RWPE2 (cell line): ENCODE measurements at regions not wholly inside any gene's neighbourhood (a gene's known extent, or its start where the extent isn't known, plus 50 kb on each side); places are given as distances from the start of the nearest gene placed in this dataset.

Experiments
- ATAC-seq: fragments of 200-7000 bp; cut with Tn5 transposase; 3 replicates; pipeline ENCODE4 v1.9.1; 2021; ENCODE audit warnings: low read depth
- DNase-seq: peaks from one replicate; pipeline ENCODE4 v3.0.0-alpha.2; 2020; ENCODE audit warnings: low spot score
- H3K27ac ChIP-seq: fragments of 450-650 bp; 2 replicates; pipeline ENCODE4 v1.5.1; 2017; ENCODE audit warnings: mild to moderate bottlenecking; ENCODE audit not compliant: poor library complexity, severe bottlenecking
- H3K27me3 ChIP-seq: fragments of 250-450 bp; sonication (Bioruptor Pico); 2 replicates; pipeline ENCODE4 v1.5.1; 2021; ENCODE audit warnings: mild to moderate bottlenecking, moderate library complexity; ENCODE audit not compliant: insufficient read depth, poor library complexity, severe bottlenecking
- H3K36me3 ChIP-seq: fragments of 250-450 bp; sonication (Bioruptor Pico); 2 replicates; pipeline ENCODE4 v1.5.1; 2020; ENCODE audit warnings: low read depth, mild to moderate bottlenecking, moderate library complexity
- H3K4me1 ChIP-seq: fragments of 250-450 bp; sonication (Bioruptor Pico); 2 replicates; pipeline ENCODE4 v1.5.1; 2021; ENCODE audit warnings: mild to moderate bottlenecking, moderate library complexity; ENCODE audit not compliant: insufficient read depth, poor library complexity, severe bottlenecking
- H3K4me3 ChIP-seq: fragments of 250-450 bp; sonication (Bioruptor Pico); 2 replicates; pipeline ENCODE4 v1.5.1; 2021; ENCODE audit warnings: mild to moderate bottlenecking, moderate library complexity; ENCODE audit not compliant: severe bottlenecking
- H3K9me3 ChIP-seq: fragments of 250-450 bp; sonication (Bioruptor Pico); 2 replicates; pipeline ENCODE4 v1.5.1; 2021; ENCODE audit warnings: mild to moderate bottlenecking, moderate library complexity; ENCODE audit not compliant: severe bottlenecking
- TF ChIP-seq, protein P1 (sequence below): fragments of 450-650 bp; IDR thresholded peaks from one replicate; pipeline ENCODE4 v1.5.1; 2017; ENCODE audit warnings: mild to moderate bottlenecking, moderate library complexity; ENCODE audit not compliant: poor library complexity, severe bottlenecking

DNA sequence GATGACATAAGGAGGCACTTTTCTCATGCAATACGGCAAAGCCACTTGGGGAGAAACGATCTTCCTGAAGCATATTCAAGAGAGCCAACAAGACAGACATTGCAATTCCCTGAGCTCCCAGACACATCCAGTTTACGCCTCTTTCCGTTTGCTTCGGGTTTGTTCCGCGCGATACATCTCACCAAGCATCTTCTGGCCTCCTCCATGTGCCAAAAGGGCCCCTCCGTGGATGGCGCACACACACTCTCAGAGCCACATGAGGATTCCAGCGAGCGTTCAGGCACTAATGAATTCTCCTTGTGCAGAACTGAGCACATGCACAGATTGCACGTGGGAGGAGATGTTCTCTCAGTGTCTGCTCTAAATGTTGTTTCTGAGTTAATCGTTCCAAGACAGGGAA lies 146.7 kb upstream of the SHISA6 start:
- H3K4me3 ChIP-seq: no peak overlapping the region
- H3K4me1 ChIP-seq: no peaks in the 10 kb centered on the region
- no peaks in the 10 kb centered on the region for H3K36me3 ChIP-seq
- ATAC-seq (no peak), DNase-seq (no peak)
- no peaks in the 10 kb centered on the region for H3K9me3 ChIP-seq
- no peak overlapping the region for H3K27ac ChIP-seq
- TF ChIP-seq, protein P1, sequence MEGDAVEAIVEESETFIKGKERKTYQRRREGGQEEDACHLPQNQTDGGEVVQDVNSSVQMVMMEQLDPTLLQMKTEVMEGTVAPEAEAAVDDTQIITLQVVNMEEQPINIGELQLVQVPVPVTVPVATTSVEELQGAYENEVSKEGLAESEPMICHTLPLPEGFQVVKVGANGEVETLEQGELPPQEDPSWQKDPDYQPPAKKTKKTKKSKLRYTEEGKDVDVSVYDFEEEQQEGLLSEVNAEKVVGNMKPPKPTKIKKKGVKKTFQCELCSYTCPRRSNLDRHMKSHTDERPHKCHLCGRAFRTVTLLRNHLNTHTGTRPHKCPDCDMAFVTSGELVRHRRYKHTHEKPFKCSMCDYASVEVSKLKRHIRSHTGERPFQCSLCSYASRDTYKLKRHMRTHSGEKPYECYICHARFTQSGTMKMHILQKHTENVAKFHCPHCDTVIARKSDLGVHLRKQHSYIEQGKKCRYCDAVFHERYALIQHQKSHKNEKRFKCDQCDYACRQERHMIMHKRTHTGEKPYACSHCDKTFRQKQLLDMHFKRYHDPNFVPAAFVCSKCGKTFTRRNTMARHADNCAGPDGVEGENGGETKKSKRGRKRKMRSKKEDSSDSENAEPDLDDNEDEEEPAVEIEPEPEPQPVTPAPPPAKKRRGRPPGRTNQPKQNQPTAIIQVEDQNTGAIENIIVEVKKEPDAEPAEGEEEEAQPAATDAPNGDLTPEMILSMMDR: no peak
- no peaks in the 10 kb centered on the region for H3K27me3 ChIP-seq

DNA sequence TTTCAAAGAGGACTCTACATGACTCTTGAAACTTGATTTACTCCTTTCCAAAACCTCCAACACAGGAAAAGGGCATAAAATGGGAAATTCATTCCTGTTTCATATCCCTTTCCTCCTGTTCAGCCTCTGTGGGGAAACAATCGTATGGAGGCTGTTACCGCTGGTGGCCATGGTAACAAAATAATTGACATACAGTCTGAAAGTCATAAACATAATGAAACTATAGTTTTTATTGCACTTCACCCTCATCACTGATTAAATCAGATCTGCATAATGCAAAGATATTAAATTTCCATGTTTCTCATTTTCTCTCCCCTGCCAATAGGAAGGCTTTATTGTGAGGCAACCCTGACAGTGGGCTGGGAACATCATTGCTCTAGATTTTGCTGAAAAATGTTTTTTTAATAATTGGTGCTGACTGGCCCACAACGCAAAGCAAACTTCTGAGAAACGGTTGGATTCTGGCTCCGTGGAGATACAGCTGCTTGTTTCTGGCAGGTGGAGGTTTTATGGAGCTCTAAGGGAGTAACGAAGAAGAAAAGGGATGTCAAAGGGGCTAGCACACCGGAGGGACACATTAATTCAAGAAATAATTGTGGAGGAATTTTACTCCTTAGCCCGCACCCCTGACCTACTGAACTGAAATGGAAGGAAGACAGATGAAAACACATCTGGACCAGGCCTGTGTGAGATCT lies 154.2 kb upstream of the SHISA6 start:
- Histone ChIP-seq H3K4me3 (no peak overlapping the region), H3K27ac (no peak overlapping the region), H3K4me1 (no peaks in the 10 kb centered on the region), H3K36me3 (no peaks in the 10 kb centered on the region), H3K27me3 (no peaks in the 10 kb centered on the region), H3K9me3 (no peaks in the 10 kb centered on the region)
- no peak for DNase-seq
- TF ChIP-seq, protein P1: no peak
- no peak for ATAC-seq

DNA sequence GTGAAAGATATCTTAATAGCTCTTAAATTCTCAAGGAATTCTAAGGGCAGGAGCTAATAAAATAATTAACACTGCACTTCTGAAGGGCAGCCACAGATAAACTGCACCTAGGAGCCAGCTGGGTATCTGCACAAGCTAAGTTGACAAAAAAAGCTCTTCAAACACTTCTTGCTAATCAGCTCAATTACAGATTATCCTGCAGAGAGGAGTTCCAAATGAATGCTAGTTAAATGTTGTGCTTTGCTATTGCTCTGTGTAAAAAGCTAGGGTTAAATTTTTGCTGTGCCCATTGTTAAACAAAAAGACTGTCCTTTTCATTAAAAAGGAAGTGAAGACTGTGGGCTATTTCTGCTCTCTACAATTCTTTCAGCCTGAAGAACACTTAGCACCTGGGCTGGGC lies 158.5 kb upstream of the SHISA6 start:
- ATAC-seq: no peak
- Histone ChIP-seq H3K4me3 (no peak overlapping the region), H3K4me1 (no peaks in the 10 kb centered on the region), H3K27me3 (no peaks in the 10 kb centered on the region), H3K9me3 (no peaks in the 10 kb centered on the region), H3K27ac (no peak overlapping the region), H3K36me3 (no peaks in the 10 kb centered on the region)
- DNase-seq: no peak
- TF ChIP-seq, protein P1: no peak

DNA sequence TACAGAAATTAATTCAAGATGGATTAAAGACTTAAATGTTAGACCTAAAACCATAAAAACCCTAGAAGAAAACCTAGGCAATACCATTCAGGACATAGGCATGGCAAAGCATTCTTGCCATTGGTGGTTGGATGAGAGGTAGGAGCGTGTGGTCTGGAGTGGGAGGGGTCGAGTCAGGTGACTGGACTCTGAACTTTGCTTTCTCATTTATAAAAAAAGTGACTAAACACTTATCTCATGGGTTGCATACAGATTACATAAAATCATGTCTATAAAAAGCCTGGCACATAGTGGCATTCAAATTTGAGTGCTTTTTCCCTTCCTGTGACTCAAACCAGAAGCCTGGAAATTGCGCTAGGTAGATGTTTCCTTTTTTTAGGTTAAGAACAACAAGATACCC lies 159.7 kb upstream of the SHISA6 start:
- Histone ChIP-seq H3K27me3 (no peaks in the 10 kb centered on the region), H3K36me3 (no peaks in the 10 kb centered on the region)

DNA sequence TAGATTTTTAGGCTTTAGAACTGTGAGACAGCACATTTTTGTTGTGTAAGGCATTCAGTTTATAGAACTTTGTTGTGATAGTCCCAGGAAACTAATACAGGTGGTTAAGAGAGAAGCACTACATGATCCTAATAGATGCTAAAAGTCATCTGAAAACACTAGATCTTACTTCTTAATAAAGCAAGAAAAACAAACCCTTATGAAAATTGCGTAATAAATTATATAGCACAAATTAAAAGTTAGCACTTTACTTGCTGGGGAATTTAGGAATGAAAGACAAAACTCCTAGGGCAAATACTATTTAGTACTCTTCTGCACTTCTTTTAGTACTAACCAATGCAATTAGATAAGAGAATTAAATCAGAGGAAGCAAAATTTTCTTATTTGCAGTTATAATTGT lies 163.3 kb upstream of the SHISA6 start:
- TF ChIP-seq, protein P1: no peak
- ATAC-seq (no peak), DNase-seq (no peak)
- Histone ChIP-seq H3K27me3 (no peaks in the 10 kb centered on the region), H3K4me3 (no peak overlapping the region), H3K27ac (no peak overlapping the region), H3K4me1 (no peaks in the 10 kb centered on the region), H3K9me3 (no peaks in the 10 kb centered on the region), H3K36me3 (no peaks in the 10 kb centered on the region)

More for the DNA sequence above, 159.7 kb upstream of the SHISA6 start:
- H3K27ac ChIP-seq: no peak overlapping the region
- no peaks in the 10 kb centered on the region for H3K9me3 ChIP-seq
- H3K4me3 ChIP-seq: no peak overlapping the region
- H3K4me1 ChIP-seq: no peaks in the 10 kb centered on the region
- ATAC-seq (no peak), DNase-seq (no peak)
- TF ChIP-seq, protein P1: no peak
